ENCODE measurements at regions not wholly inside any gene's neighbourhood (a gene's known extent, or its start where the extent isn't known, plus 50 kb on each side); places are given as distances from the start of the nearest gene placed in this dataset.

DNA sequence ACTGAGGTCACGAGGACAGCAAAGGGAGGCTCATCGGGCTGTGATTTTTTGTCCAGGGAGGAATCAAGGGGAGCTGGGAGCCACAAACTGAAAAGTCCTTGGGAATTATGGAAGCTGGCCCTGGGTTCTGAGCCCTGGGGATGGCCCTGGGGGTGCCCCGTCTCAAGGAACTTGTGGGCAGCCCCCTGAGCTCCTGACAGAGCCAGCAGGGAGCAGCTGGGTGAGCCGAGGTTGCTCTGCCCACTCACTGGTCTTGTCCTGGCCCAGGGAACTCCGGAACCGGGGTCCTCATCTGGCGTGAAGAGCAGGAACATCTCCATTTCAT, 61.3 kb upstream of the HDAC4 start:
- no peak for DNase-seq (ENCODE audit: low read depth in 2 of 2)

DNA sequence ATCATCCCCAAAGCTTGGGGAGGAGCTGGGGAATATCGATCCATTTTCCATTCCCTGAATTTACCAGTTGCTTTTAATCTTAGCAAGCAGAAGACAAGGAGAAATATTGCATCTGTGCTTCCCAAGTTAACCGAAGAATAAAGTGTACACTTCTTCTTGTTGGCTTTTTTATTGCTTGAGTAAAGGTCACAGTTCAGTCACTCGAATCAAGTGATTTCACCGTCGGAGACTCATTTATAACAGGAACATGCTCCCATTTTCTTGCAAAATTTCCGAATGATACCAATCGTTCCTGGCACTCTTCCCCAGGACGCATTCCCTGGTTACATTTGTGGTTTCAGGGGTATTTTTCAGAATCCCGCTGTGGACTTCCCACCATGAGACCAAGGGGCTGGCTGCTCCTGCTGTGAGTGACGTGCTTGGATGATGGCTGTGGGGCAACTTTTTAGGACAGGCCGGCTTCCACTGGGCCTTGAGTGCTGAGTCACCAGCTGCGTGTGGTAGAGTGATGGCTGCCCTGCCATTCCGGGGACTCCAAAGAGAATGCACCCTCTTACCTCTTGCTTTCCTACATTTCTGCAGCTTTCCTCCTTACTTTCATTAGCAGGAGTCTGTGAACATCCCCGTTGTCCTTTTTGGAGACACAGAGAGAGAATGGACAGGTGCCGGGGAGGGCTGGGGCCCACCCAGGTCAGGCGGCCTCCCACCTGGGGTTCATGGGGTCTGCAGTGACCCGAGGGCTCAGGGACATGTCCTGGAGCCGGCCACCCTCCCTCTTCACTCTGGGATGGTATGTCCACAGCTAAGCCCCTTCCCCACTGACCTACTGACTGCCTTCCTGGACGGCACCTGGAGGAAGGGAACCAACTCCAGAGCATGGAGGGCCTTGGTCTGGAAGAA, 60.7 kb upstream of the HDAC4 start:
- no peak for DNase-seq (ENCODE audit: low read depth in 2 of 2)

DNA sequence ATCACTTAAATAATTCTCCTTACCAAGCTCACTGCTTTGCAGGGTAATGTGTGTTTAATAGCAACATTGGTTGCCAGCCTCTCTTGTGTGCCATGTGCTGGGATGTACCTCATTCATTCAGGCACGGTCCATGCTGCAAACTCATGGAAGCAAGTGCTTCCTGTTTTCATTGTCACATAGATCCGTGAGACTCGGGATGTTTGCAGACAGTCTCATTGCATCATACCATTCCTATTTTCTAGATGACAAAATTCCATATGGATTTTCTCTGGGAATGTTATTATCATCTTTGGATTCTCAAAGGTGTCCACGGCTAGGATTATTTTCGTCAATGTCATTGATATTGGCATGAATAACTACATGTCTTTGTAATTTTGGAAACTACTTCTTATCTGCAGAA, 60.0 kb upstream of the HDAC4 start:
- no peak for DNase-seq (ENCODE audit: low read depth in 2 of 2)

DNA sequence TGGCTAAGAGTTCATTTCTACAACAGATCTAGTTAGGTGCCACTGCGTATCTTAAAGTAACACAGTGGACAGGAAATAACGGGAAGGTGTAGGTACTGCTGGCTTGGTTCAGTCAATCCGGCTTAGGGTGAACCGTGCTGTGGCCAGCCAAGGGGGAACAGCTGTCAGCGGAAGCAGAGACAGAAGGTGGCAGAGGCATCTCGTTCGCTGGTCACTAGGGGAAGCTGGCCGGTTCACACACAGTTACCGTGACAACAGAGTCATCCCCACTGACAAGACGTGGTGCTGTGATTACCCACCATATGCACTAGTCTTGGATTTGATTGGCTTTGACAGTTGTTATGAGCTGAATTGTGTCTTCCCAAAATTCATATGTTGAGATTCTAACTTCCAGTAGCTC, 58.8 kb upstream of the HDAC4 start:
- DNase-seq (ENCODE audit: low read depth in 2 of 2): no peak

DNA sequence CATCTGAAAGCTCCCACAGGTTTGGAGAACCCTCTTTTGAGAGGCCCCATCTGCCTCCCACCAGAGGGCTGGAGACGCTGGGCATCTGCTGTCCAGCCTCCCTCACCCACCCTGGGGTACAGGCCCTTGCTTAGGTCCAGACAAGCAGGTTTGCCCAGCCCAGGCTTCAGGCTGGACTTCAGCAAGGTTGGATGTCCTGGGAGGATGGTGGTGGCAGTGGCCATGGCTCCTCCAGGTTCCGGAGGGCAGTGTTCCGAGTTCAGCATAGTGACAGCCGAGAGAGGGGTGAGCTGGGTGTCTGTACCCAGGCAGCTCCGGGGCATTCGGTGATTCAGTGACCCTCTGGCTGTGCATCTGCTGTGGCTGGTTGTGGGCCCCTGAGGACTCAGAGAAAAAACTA, 58.2 kb upstream of the HDAC4 start:
- no peak for DNase-seq (ENCODE audit: low read depth in 2 of 2)

DNA sequence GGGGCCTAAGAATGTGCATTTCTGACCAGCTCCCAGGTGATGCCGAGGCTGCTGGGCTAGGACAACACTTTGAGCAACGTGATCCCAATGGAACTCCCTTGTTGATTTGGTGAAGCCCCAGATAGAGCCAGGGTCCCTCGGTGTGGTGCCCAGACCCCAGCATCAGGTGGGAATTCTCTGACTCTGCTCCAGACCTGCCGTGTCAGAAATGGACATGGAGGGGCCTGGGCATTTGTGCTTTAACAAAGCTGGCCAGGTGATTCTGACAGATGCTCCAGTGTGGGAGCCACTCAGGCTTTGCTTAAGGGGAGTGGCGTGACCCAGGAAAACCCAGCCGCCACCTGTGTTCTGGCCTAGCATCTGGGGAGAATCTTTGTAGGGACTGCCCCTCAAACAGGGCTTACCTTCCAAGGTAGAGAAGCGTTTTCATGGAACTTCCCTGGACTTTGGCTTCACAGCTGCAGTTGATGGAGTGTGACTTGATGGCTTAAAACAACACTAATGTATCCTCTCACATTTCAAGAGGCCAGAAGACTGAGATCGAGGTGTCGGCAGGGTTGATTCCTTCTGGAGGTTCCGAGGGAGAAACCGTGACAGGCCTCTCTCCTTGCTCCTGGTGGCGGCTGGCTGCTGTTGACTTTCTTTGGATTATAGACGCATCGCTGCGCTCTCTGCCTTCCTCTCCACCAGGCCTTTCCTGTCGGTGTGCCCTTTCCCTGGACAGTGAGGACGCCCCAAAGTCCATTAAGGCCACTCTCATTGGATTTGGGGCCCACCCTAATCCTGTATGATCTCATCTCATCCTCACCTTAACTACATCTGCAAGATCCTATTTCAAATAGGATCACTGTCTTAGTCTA, 57.0 kb upstream of the HDAC4 start:
- DNase-seq (ENCODE audit: low read depth in 2 of 2): no peak

DNA sequence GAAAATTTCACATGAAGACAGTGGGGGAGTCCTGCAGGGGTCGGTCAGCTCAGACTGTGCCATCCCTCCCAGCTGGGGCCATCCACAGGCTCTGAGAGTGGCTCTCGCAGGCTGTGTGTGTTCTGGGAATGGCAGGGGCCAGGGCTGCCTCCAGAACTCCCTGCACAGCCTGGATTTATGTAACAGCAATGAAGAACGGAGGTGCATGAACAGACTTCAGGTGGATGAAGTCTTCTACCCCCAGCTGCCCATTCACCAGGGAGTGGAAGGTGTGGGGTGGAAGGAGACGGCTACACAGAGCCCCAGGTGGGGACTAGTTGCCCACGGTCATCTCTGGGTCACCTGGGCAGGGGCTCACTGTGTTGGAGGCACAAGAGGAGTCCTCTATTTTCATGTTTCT, 56.1 kb upstream of the HDAC4 start:
- DNase-seq (ENCODE audit: low read depth in 2 of 2): no peak

DNA sequence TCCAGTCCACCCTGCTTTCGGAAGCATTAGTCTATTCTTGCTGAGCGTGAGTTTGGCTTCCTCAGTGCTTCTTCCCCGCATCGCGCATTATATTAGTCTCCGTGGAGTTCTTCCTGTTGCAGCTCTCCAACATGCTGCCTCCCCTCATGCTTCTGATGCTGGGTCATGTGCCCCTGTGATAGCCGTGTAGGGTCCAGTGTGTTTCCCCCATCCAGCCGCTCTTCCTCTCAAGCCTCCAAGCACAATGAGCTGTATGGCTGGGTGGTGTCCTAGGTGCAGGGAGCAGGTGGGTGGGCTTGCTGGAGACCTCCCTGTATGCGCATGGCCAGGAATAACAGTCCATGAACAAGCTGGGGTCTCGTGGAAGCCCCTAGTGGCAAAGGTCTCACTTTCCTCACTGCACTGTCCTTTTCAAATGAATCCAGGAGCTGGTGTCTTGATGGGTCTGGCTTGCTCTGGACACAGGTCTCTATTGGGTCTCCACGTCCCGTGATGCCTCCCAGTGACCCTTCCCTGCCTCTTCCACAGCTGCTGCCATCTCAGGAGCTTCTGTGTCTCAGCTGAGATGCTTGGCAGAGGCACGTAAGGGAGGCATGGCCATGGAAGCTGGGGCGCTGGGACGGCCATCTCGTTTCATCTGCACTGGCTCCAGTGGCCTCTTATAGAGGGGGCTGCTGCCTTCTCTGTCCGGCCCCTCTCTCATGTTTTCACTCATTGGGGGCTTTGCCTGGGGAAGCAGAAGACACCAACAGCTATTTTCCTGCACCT, 54.8 kb upstream of the HDAC4 start:
- DNase-seq (ENCODE audit: low read depth in 2 of 2): no peak

DNA sequence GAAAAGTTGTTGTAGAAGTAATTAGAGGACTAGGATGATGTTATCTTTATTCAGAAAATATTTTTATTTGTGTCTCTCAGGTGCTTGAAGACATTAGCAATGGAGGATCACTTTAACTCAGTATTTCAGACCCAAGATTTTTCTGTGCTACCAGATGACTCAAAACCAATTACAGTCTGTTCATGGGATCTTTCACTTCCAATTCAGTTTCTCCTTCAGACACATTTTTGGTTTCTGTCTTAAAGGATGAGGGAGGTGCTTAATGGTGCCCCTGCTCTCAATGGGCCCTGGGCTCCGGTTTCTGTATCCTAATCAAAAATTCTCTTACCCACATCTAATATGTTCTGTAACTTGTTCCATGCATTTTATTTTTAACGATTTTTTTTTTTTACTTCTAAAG, 53.7 kb upstream of the HDAC4 start:
- no peak for DNase-seq (ENCODE audit: low read depth in 2 of 2)

Measured in fibroblast of skin of left quadriceps (primary cell).